Activated T-helper 2 cell treated with anti-CD3 and anti-CD28 coated beads, Interferon-gamma antibody, Interleukin-2, Interleukin-4, amounts not matched to agents 10 μg/mL and 5 μg/mL and 100 μg/mL, durations not matched to agents 14 hours and 24 hours and 36 hours (primary cell): ENCODE measurements at regions not wholly inside any gene's neighbourhood (a gene's known extent, or its start where the extent isn't known, plus 50 kb on each side); places are given as distances from the start of the nearest gene placed in this dataset.
"Not testable (repeated sequence)": the region's sequence is repeated elsewhere in the genome, so short reads cannot be mapped to it uniquely, and the experiment has no call there.

Experiments
- DNase-seq: peaks from one replicate; pipeline ENCODE4 v3.0.0; 2021; ENCODE audit warnings: low spot score
- H3K27ac Mint-ChIP-seq: one replicate; pipeline ENCODE4 v1.8.0; 2021; ENCODE audit warnings: mixed read lengths
- H3K27me3 Mint-ChIP-seq: one replicate; pipeline ENCODE4 v1.8.0; 2021; ENCODE audit warnings: low read depth, mixed read lengths
- H3K36me3 Mint-ChIP-seq: one replicate; pipeline ENCODE4 v1.8.0; 2021; ENCODE audit warnings: low read depth, mixed read lengths
- H3K4me1 Mint-ChIP-seq: one replicate; pipeline ENCODE4 v1.8.0; 2021; ENCODE audit warnings: low read depth, mixed read lengths
- H3K4me3 Mint-ChIP-seq: one replicate; pipeline ENCODE4 v1.8.0; 2021; ENCODE audit warnings: low read depth, mild to moderate bottlenecking, moderate library complexity, mixed read lengths
- H3K9me3 Mint-ChIP-seq: one replicate; pipeline ENCODE4 v1.8.0; 2021; ENCODE audit warnings: mixed read lengths
- intact Hi-C: fragments of 100-400 bp; cut with micrococcal nuclease; formaldehyde crosslinking; loops from one replicate; pipeline ENCODE4 v1.15.1; 2023

GRCh38 chr3:10638466-10638865 is 133.1 kb upstream of the ATP2B2 start:
- H3K36me3 Mint-ChIP-seq = no peaks in the 10 kb centered on the region
- H3K4me1 Mint-ChIP-seq = no peaks in the 10 kb centered on the region
- no peak overlapping the region for H3K27ac Mint-ChIP-seq
- intact Hi-C loops = no loop called here
- H3K9me3 Mint-ChIP-seq = peaks cover 21% of the 10 kb centered on the region
- no peak for DNase-seq
- H3K4me3 Mint-ChIP-seq = no peak overlapping the region
- peaks cover 3% of the 10 kb centered on the region for H3K27me3 Mint-ChIP-seq

DNA sequence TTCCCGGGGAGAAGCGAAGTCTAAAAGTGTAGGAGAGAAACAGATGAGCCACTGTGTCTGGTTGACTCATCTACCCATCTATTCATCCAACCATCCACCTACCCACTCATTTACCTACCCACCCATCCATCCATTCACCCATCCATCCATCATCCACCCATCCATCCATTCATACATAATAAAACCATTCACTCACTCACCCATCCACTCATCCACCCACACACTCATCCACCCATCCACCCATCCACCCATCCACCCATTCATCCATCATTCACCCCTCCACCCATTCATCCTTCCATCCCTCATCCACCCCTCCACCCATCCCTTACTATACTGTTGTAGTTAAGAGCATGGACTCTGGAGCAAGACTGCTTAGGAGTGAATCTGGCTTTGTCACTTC is 136.4 kb upstream of the ATP2B2 start:
- Mint-ChIP-seq H3K4me3 (no peak overlapping the region), H3K27ac (no peak overlapping the region), H3K36me3 (no peaks in the 10 kb centered on the region), H3K4me1 (no peaks in the 10 kb centered on the region), H3K9me3 (peaks cover 16% of the 10 kb centered on the region), H3K27me3 (peaks cover 3% of the 10 kb centered on the region)
- intact Hi-C loops = no loop called here
- no peak for DNase-seq

- no peak for DNase-seq
- Mint-ChIP-seq H3K27ac (no peak overlapping the region), H3K36me3 (no peaks in the 10 kb centered on the region), H3K9me3 (no peaks in the 10 kb centered on the region), H3K4me3 (no peak overlapping the region), H3K4me1 (no peaks in the 10 kb centered on the region), H3K27me3 (no peaks in the 10 kb centered on the region)
- intact Hi-C loops = no loop called here
Measured at GRCh38 chr3:10644189-10644588, 138.8 kb upstream of the ATP2B2 start.

DNA sequence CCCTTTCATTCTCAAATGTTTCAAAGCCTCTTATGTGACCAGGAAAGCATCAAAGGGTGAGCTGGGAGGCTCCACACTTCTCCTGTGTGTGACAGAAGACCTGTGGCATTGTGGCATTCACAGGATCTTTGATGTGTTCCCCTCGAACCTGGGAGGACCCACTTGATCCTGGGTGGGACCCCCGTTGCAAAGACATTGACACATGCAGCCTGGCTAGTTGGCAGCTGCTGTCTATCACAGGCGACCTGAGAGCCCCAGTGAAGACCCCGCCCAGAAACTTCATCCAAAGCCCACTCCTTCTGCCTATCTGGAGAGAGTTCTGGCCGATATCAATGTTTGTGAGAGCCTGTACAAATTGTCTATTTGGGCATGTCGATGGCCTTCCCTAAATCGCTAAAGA is 140.4 kb upstream of the ATP2B2 start:
- H3K9me3 Mint-ChIP-seq = no peaks in the 10 kb centered on the region
- H3K4me1 Mint-ChIP-seq = no peaks in the 10 kb centered on the region
- H3K36me3 Mint-ChIP-seq = no peaks in the 10 kb centered on the region

GRCh38 chr3:10646531-10647335 is 141.3 kb upstream of the ATP2B2 start:
- no peaks in the 10 kb centered on the region for H3K27me3 Mint-ChIP-seq
- H3K4me1 Mint-ChIP-seq = no peaks in the 10 kb centered on the region
- DNase-seq = no peak
- no peaks in the 10 kb centered on the region for H3K36me3 Mint-ChIP-seq
- no peak overlapping the region for H3K27ac Mint-ChIP-seq
- H3K9me3 Mint-ChIP-seq = no peaks in the 10 kb centered on the region
- no peak overlapping the region for H3K4me3 Mint-ChIP-seq
- intact Hi-C loops = no loop called here

More for the DNA sequence above, 140.4 kb upstream of the ATP2B2 start:
- DNase-seq = no peak
- intact Hi-C loops = no loop called here
- Mint-ChIP-seq H3K27ac (no peak overlapping the region), H3K27me3 (no peaks in the 10 kb centered on the region), H3K4me3 (no peak overlapping the region)

GRCh38 chr3:10647376-10647775 is 142.0 kb upstream of the ATP2B2 start:
- Mint-ChIP-seq H3K4me3 (no peak overlapping the region), H3K36me3 (no peaks in the 10 kb centered on the region), H3K27ac (no peak overlapping the region), H3K4me1 (no peaks in the 10 kb centered on the region), H3K9me3 (no peaks in the 10 kb centered on the region), H3K27me3 (no peaks in the 10 kb centered on the region)
- DNase-seq = no peak
- intact Hi-C loops = no loop called here

- Mint-ChIP-seq H3K27ac (no peak overlapping the region), H3K9me3 (no peaks in the 10 kb centered on the region), H3K4me3 (no peak overlapping the region), H3K27me3 (no peaks in the 10 kb centered on the region), H3K36me3 (no peaks in the 10 kb centered on the region), H3K4me1 (no peaks in the 10 kb centered on the region)
- no peak for DNase-seq
- intact Hi-C loops = no loop called here
Measured at GRCh38 chr3:10648181-10648580, 142.8 kb upstream of the ATP2B2 start.

GRCh38 chr3:10649463-10649862 is 144.1 kb upstream of the ATP2B2 start:
- H3K9me3 Mint-ChIP-seq, H3K27ac Mint-ChIP-seq, H3K36me3 Mint-ChIP-seq, intact Hi-C loops, H3K4me3 Mint-ChIP-seq, DNase-seq, H3K4me1 Mint-ChIP-seq, H3K27me3 Mint-ChIP-seq: not testable (repeated sequence)

GRCh38 chr3:10651506-10651905 is 146.1 kb upstream of the ATP2B2 start:
- Mint-ChIP-seq H3K4me3 (no peak overlapping the region), H3K36me3 (no peaks in the 10 kb centered on the region), H3K9me3 (no peaks in the 10 kb centered on the region), H3K27me3 (peaks cover 2% of the 10 kb centered on the region), H3K27ac (no peak overlapping the region), H3K4me1 (no peaks in the 10 kb centered on the region)
- no peak for DNase-seq
- intact Hi-C loops = no loop called here

DNA sequence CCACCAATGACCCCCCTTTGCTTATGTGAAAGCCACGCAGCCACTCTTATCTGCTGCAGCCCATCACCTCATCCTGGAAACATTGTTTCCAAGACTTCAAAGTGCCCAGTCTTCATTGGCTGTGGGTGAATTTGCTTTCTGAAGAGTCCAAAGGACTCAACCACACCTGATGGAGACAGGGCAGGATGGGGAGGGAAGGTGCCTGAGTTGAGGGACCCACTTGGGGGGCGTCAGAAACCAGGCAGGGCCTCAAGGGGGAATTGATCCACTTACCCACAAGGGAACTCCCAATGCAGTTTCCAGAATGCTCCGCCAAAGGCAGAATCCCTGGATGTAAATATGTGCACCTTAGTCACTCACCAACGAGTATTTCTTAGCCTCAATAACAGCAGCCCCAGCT is 147.9 kb upstream of the ATP2B2 start:
- Mint-ChIP-seq H3K27ac (no peak overlapping the region), H3K4me3 (no peak overlapping the region), H3K27me3 (peaks cover 6% of the 10 kb centered on the region), H3K4me1 (no peaks in the 10 kb centered on the region), H3K36me3 (no peaks in the 10 kb centered on the region), H3K9me3 (no peaks in the 10 kb centered on the region)
- no peak for DNase-seq
- intact Hi-C loops = no loop called here

- no peaks in the 10 kb centered on the region for H3K9me3 Mint-ChIP-seq
- H3K27ac Mint-ChIP-seq = no peak overlapping the region
- no peaks in the 10 kb centered on the region for H3K4me1 Mint-ChIP-seq
- DNase-seq = no peak
- H3K36me3 Mint-ChIP-seq = no peaks in the 10 kb centered on the region
- H3K27me3 Mint-ChIP-seq = peaks cover 7% of the 10 kb centered on the region
- H3K4me3 Mint-ChIP-seq = no peak overlapping the region
- intact Hi-C loops = no loop called here
Measured at GRCh38 chr3:10653866-10654611, 148.7 kb upstream of the ATP2B2 start.

- H3K27ac Mint-ChIP-seq = no peak overlapping the region
- no peak for DNase-seq
- peaks cover 10% of the 10 kb centered on the region for H3K27me3 Mint-ChIP-seq
- H3K9me3 Mint-ChIP-seq = no peaks in the 10 kb centered on the region
- intact Hi-C loops = no loop called here
- no peaks in the 10 kb centered on the region for H3K4me1 Mint-ChIP-seq
- H3K36me3 Mint-ChIP-seq = no peaks in the 10 kb centered on the region
- H3K4me3 Mint-ChIP-seq = no peak overlapping the region
Measured at GRCh38 chr3:10655105-10655504, 149.7 kb upstream of the ATP2B2 start.

DNA sequence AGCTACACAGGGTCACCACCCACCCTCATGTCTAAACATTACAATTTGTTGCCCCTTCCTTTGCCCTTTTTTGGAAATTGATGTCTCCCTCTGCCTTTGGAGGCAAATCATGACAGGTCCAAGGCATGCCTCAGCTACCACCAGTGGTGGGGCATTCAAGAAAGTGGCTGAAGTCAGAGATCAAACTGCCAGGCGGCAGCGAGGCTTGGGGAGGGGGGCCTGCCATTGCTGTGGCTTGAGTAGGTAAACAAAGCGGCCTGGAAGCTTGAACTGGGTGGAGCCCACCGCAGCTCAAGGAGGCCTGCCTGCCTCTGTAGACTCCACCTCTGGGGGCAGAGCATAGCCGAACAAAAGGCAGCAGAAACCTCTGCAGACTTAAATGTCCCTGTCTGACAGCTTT is 152.0 kb upstream of the ATP2B2 start:
- H3K9me3 Mint-ChIP-seq, H3K27me3 Mint-ChIP-seq, intact Hi-C loops, H3K27ac Mint-ChIP-seq, H3K4me1 Mint-ChIP-seq, H3K4me3 Mint-ChIP-seq, H3K36me3 Mint-ChIP-seq, DNase-seq: not testable (repeated sequence)
